ENCODE measurements at regions not wholly inside any gene's neighbourhood (a gene's known extent, or its start where the extent isn't known, plus 50 kb on each side); places are given as distances from the start of the nearest gene placed in this dataset.

GRCh38 chr4:108529984-108530905 lies 90.1 kb upstream of the RPL34 start:
- no peaks in the 10 kb centered on the region for H3K4me1 Mint-ChIP-seq (ENCODE audit: insufficient read depth, unreplicated experiment)
- CTCF ChIA-PET, result interaction anchor here (0.7 to 1.1 kb wide), 2 partner anchors 15 to 496 kb away, joined by 3 to 4 read pairs; no protein-coding TSS in a partner anchor
- H3K27ac Mint-ChIP-seq (ENCODE audit: low read depth, unreplicated experiment), result no peak overlapping the region
- intact Hi-C loops (cut with micrococcal nuclease), result no loop called here
- POLR2A ChIA-PET, result interaction anchor here (1.4 kb wide), 1 partner anchor 15 kb away, joined by 4 read pairs; no protein-coding TSS in a partner anchor
- H3K4me3 Mint-ChIP-seq (ENCODE audit: unreplicated experiment), result no peak overlapping the region
- no TSS peak for BruUV-seq (replicated peaks)
- H3K9me3 Mint-ChIP-seq (ENCODE audit: unreplicated experiment), result peaks cover 2% of the 10 kb centered on the region
- no peaks in the 10 kb centered on the region for H3K27me3 Mint-ChIP-seq (ENCODE audit: insufficient read depth, unreplicated experiment)
- no peak for DNase-seq (ENCODE audit: unreplicated experiment)
- no peak for TF ChIP-seq CTCF (IDR thresholded peaks at IDR 0.05; ENCODE audit: unreplicated experiment)
- H3K36me3 Mint-ChIP-seq (ENCODE audit: insufficient read depth, unreplicated experiment), result no peaks in the 10 kb centered on the region

GRCh38 chr4:108529102-108529501 lies 91.3 kb upstream of the RPL34 start:
- POLR2A ChIA-PET, result interaction anchor here (0.6 to 1.4 kb wide), 2 partner anchors 16 to 105 kb away, joined by 3 to 4 read pairs; no protein-coding TSS in a partner anchor
- Mint-ChIP-seq H3K9me3 (ENCODE audit: unreplicated experiment) (peaks cover 6% of the 10 kb centered on the region), H3K27me3 (ENCODE audit: insufficient read depth, unreplicated experiment) (no peaks in the 10 kb centered on the region), H3K36me3 (ENCODE audit: insufficient read depth, unreplicated experiment) (no peaks in the 10 kb centered on the region), H3K4me3 (ENCODE audit: unreplicated experiment) (no peak overlapping the region), H3K27ac (ENCODE audit: low read depth, unreplicated experiment) (no peak overlapping the region), H3K4me1 (ENCODE audit: insufficient read depth, unreplicated experiment) (no peaks in the 10 kb centered on the region)
- DNase-seq (ENCODE audit: unreplicated experiment), result no peak
- TF ChIP-seq CTCF (IDR thresholded peaks at IDR 0.05; ENCODE audit: unreplicated experiment), result no peak
- CTCF ChIA-PET, result interaction anchor here (0.8 to 1.2 kb wide), 3 partner anchors 14 to 469 kb away, joined by 3 to 4 read pairs (median 3); no protein-coding TSS in a partner anchor
- intact Hi-C loops (cut with micrococcal nuclease), result no loop called here
- BruUV-seq (replicated peaks), result no TSS peak

DNA sequence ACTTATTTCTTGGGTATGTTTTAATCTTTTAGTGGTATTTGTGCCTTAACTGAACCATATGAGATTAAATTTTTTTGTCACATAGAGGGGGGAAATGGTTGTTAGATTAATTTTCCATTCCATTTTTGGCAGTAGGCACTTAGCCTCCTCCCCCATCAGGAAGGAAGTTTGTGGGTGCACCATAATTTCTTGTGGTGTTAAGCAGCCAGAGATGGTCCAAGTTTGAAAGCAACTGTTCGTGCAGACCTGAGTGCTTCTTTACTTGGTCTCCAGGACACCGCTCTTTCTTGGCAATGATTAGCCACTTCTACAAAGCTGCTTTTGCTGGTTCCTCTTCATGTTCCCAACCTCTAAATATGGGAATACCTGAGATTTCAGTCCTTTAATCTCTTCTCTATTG lies 92.7 kb upstream of the RPL34 start:
- H3K9me3 Mint-ChIP-seq (ENCODE audit: unreplicated experiment), result peaks cover 6% of the 10 kb centered on the region
- no peaks in the 10 kb centered on the region for H3K36me3 Mint-ChIP-seq (ENCODE audit: insufficient read depth, unreplicated experiment)
- no TSS peak for BruUV-seq (replicated peaks)
- no peaks in the 10 kb centered on the region for H3K4me1 Mint-ChIP-seq (ENCODE audit: insufficient read depth, unreplicated experiment)
- H3K27ac Mint-ChIP-seq (ENCODE audit: low read depth, unreplicated experiment), result no peak overlapping the region
- ChIA-PET POLR2A (no interaction called here), CTCF (interaction anchor here (1.2 kb wide), 1 partner anchor 45 kb away, joined by 3 read pairs; no protein-coding TSS in a partner anchor)
- no peak for TF ChIP-seq CTCF (IDR thresholded peaks at IDR 0.05; ENCODE audit: unreplicated experiment)
- intact Hi-C loops (cut with micrococcal nuclease), result no loop called here
- H3K4me3 Mint-ChIP-seq (ENCODE audit: unreplicated experiment), result no peak overlapping the region
- DNase-seq (ENCODE audit: unreplicated experiment), result no peak
- no peaks in the 10 kb centered on the region for H3K27me3 Mint-ChIP-seq (ENCODE audit: insufficient read depth, unreplicated experiment)

DNA sequence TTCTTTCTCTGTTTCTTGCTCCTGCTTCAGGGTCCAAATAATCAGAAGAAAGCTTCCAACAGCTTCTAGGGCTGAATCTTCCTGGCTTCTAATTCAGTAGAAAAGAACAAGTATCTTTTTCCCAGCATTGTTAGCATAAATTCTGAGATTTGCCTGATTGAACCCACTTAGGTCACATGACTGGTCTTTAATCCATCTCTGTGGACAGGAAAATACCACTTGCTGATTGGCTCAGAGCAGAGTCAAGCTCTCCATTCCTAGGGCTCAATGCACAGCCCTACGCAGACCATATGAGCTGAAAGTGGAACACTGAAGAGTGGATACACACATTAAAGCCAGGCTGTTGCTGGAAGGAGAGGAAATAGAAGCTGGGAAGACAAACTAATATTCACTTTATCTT lies 99.6 kb upstream of the RPL34 start:
- Mint-ChIP-seq H3K27ac (ENCODE audit: low read depth, unreplicated experiment) (no peak overlapping the region), H3K4me3 (ENCODE audit: unreplicated experiment) (no peak overlapping the region), H3K27me3 (ENCODE audit: insufficient read depth, unreplicated experiment) (no peaks in the 10 kb centered on the region), H3K36me3 (ENCODE audit: insufficient read depth, unreplicated experiment) (no peaks in the 10 kb centered on the region), H3K9me3 (ENCODE audit: unreplicated experiment) (peaks cover 11% of the 10 kb centered on the region), H3K4me1 (ENCODE audit: insufficient read depth, unreplicated experiment) (no peaks in the 10 kb centered on the region)
- TF ChIP-seq CTCF (IDR thresholded peaks at IDR 0.05; ENCODE audit: unreplicated experiment), result no peak
- ChIA-PET CTCF (interaction anchor here (0.7 to 1.1 kb wide), 3 partner anchors 460 to 502 kb away, joined by 3 to 4 read pairs (median 4); no protein-coding TSS in a partner anchor), POLR2A (interaction anchor here (0.9 kb wide), 1 partner anchor 51 kb away, joined by 3 read pairs; no protein-coding TSS in a partner anchor)
- no TSS peak for BruUV-seq (replicated peaks)
- intact Hi-C loops (cut with micrococcal nuclease), result no loop called here
- DNase-seq (ENCODE audit: unreplicated experiment), result no peak
